A172 (cell line): ENCODE measurements at regions not wholly inside any gene's neighbourhood (a gene's known extent, or its start where the extent isn't known, plus 50 kb on each side); places are given as distances from the start of the nearest gene placed in this dataset.
"Not testable (repeated sequence)": the region's sequence is repeated elsewhere in the genome, so short reads cannot be mapped to it uniquely, and the experiment has no call there.

Source experiments
- DNase-seq: peaks from one replicate; pipeline ENCODE4 v3.0.0-alpha.2; 2015; ENCODE audit warnings: low spot score

DNA sequence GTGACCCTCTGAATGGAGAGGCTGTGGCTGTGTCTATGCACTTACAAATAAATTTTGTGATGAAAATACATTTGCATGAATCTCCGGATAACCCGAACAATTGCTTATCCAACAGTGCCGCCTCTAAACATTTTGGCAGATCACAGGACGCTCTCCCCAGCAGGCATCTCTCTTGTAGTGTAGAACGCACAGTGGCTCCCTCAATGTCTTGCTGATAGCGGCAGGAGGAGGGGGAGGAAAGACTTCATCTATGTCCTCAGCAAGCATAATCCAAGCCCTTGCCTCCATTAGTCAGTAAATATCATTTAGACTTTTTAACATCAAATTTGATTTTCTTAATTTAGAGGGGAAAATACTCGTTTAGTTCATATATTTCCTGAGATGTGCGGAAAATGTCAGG lies 318.1 kb upstream of the IGF1R start:
- no peak for DNase-seq

DNA sequence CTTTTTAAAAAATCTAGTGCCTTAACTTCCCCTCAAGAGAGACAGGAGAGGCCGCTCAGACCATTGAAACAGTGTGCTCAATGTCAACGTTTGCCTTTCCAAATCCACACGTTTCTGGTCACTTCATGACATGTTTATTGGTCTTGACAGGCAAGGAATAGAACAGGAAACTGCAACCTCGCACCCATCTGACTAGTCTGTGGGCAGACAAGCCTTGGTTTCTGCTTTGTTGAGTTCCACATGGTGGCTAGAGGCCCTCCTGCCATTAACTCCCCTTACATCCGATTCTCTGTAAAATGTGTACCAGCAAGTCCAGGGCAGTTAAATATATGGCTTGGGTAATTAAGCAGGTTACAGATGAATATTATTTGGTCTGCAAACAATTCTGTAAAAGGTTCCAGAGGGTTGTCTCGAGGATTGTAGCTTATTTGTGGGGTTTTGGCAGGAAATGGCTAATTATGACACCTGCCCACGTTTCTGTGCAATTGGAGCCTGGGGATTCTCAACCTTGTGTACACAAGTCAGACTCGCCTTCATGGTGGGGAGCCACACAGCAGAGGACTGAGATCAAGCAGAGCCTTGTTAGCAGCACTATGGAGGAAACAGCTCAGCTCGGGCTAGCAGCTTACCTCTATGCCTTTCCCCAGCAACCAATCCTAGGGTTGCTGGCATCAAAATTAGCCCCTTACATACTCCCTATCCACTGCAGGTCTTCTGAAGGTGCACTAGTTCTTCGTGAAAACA lies 317.5 kb upstream of the IGF1R start:
- DNase-seq: no peak

GRCh38 chr15:98331676-98332075 lies 316.7 kb upstream of the IGF1R start:
- no peak for DNase-seq

- DNase-seq: no peak
These were observed 315.1 kb upstream of the IGF1R start for GRCh38 chr15:98333251-98333650.

- DNase-seq: no peak
These were observed 305.4 kb upstream of the IGF1R start for GRCh38 chr15:98342911-98343310.

DNA sequence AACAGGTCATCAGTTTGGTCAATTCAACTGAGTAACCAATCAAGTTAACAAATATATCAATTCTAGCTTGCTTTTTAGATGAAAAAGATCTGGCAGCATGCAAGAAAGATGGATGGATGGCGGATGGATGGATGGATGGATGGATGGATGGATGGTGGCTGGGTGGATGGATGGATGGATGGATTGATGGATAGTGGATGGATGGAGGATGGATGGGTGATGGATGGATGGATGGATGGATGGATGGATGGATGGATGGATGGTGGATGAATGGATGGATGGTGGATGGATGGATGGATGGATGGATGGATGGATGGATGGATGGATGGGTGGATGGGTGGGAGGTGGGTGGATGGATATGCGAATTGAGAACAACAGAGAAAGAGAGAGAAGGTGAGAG lies 303.7 kb upstream of the IGF1R start:
- no peak for DNase-seq

DNA sequence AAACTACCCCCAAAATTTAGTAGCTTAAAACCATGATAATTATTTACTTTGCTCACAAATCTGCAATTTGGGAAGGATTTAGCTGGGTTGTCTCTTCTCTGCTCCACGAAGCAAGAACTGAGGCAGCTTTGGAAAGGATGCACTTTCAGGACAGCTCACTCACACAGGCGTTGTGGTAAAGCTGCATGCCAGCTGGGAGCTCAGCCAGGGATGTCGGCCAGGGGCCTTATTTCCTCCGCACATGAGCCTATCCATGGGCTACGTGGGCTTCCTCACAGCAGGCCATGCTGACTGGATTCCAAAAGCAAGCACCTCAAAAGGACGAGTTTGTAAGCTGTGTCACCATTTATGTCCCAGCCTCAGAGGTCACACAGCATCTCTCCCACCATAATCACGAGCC lies 301.3 kb upstream of the IGF1R start:
- DNase-seq: no peak

- no peak for DNase-seq
These were observed 300.5 kb upstream of the IGF1R start for GRCh38 chr15:98347866-98348265.

GRCh38 chr15:98350276-98350675 lies 298.1 kb upstream of the IGF1R start:
- no peak for DNase-seq

- DNase-seq: not testable (repeated sequence)
These were observed 290.1 kb upstream of the IGF1R start for GRCh38 chr15:98358274-98358673.

DNA sequence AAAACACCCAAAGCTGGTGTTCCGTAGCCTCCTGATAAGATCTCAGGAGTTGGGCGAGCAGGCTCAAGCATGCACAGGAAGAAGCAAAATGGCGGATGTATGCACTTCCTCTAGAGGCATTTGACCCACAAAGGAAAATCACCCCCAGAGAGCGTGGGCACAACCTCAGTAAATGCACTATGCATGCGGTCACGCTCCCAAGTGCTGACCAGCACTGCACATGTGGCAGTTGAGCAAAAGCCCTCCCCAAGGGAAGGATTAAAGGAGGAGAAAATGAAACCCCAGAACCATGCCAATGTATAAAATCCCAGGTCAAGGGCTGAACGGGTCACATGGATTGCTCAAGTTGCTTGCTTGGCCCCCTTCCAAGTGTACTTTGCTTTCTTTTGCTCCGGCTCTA lies 289.4 kb upstream of the IGF1R start:
- DNase-seq: no peak

GRCh38 chr15:98363416-98363815 lies 284.9 kb upstream of the IGF1R start:
- DNase-seq: no peak

DNA sequence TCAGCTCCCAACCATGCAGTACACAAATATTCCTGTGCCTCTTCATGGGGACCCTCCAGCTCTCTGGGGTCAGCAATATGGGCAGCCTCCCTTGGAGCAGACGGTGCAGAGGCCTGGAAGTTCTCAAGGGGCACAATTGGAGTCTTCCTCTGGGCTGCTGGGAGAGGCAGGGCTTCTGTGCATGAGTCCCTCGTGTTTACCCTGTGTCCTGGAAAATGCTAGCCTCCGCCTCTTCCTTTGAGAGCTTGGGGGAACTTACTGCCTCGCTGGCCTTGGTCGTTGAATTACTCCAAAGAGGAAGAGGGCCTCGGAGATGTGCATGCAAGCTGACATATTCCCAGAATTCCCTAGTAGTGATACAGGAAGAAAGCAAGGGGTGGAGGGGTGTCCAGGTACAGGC lies 284.4 kb upstream of the IGF1R start:
- DNase-seq: no peak

- no peak for DNase-seq
These were observed 279.1 kb upstream of the IGF1R start for GRCh38 chr15:98369081-98369716.

DNA sequence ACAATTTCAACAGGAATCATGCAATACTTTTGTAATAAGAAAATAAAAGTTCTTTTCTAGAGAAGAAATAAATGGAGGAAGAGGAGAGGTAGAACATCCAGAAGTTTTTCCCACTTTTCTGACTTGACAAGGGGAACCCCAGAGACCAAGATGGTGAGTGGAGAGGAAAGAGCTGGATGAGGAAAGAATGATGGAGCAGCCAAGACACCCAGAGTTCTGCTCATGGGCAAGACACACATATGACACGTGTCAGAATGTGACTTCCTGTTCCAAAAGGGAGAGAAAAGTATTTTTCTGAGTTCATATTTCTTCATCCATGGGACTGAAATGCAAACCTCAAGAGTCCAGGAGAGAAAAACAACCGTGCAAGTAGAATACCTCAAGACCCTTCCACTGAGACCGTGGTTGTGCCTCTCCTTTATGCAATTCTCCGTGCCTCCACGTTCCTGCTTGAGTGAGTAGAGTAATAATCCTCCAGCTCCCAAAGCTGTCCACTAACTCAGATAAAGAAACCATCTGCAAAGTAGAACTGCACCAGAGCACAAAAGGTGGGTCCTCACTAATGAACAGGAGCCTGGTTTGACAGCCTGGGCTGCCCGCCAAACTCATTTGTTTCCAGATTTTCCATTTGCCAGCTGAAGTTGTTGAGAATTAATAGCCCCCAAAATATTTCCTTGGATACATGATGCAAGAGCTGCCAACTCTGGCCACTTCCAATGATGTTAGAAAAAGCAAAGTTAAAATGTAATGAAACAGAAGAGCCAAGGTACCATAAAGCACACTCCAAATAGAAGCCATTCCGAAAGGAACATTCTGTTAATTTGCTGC lies 272.6 kb upstream of the IGF1R start:
- no peak for DNase-seq

DNA sequence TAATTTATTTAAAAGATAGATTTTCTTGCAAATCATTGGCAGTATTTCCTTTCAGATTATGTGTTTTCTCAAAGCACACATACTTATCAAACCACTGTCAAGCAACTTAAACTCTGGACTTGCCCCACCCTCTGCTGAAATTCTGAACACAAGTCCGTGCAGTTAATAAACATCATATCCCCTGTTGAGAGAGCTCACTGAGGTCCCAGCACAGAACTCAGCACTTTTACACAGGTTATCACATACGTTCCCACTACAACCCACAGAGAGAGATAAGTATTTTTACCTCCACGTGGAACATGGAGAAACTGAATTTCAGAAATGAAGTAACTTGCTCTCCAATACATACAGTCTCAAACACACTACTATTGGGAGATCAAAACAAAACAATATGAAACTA lies 267.6 kb upstream of the IGF1R start:
- no peak for DNase-seq

GRCh38 chr15:98381446-98381845 lies 266.9 kb upstream of the IGF1R start:
- no peak for DNase-seq

GRCh38 chr15:98382139-98382538 lies 266.2 kb upstream of the IGF1R start:
- no peak for DNase-seq

DNA sequence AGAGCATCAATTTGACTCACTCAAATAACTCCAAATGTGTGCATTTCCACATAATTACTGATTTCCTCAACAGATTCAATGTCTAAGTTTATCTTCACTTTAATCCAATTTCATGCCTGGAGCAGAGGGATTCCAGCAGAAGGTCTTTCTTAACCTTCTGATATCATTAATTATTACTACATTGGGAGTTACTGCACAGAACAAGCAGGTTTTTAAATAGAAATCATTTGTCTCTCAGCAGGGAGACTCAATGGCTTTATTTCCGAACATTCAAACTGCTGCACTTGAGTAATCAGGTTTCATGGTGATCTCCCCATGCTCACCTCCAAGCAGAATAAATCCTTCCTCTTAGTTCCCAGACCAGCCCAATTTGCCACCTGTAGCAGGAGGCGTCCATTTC lies 264.8 kb upstream of the IGF1R start:
- no peak for DNase-seq

GRCh38 chr15:98384328-98385029 lies 263.9 kb upstream of the IGF1R start:
- DNase-seq: no peak

- DNase-seq: no peak
These were observed 262.5 kb upstream of the IGF1R start for GRCh38 chr15:98385752-98386381.

GRCh38 chr15:98386561-98386960 lies 261.8 kb upstream of the IGF1R start:
- no peak for DNase-seq
